ENCODE measurements at regions not wholly inside any gene's neighbourhood (a gene's known extent, or its start where the extent isn't known, plus 50 kb on each side); places are given as distances from the start of the nearest gene placed in this dataset.

- DNase-seq (ENCODE audit: low read depth in 2 of 2), result no peak
These were observed 1073.3 kb upstream of the CDH2 start for GRCh38 chr18:29250259-29250658.

DNA sequence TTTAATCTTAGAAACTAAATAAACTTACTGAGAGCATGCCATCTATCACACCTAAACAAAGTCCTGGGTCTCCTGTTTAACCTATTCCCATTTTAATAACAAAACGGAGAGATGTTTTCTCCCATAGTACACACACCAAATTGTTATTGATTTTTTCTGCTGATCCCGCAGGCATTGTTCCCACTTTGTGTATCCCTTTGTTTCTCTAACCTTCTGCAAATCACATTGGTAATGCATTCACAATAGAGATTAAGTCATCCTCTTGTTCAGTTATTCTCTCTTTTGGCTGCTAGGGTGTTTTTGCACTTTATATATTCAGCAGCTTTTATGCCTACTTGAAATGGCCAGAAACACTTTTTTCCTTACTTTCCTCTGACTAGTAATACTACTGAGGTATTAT, 1071.9 kb upstream of the CDH2 start:
- DNase-seq (ENCODE audit: low read depth in 2 of 2), result no peak

DNA sequence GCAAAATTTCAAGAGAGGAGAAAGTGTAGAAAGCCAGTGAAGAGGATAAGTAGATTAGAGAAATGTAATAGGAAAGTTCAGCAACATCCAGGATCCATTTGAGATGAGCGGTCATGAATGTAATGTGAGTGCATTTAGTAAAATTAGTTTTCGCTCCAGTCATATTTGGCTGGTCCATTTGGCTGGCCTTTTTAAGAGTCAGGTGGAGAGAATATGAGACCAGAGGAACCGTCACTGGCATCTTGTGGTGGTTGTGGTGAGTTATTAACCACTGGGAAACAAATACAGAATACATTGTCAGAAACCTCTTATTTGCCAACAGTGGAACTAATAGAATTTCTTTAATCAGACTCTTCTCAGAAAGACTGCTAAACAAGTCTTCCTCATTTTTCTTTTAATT, 1064.3 kb upstream of the CDH2 start:
- no peak for DNase-seq (ENCODE audit: low read depth in 2 of 2)

GRCh38 chr18:29234751-29235150, 1057.8 kb upstream of the CDH2 start:
- DNase-seq (ENCODE audit: low read depth in 2 of 2), result no peak

DNA sequence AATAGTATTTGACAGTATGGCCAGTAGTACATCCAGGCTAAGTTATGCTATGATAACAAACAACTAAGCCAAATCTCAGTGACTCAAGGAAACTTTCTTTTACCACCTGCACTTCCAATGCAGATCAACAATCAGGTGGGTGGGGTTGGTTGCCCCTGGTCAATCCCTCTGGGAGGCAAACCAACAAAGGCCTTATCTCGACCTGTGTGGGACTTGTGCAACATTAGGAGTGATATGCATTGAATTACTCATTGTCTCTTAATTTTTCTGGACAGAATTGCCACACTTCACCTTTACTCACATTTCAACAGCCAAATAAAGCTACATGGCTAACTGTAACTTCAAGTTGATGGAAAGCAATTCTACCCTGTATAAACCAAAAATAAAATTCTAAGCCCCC, 1049.3 kb upstream of the CDH2 start:
- no peak for DNase-seq (ENCODE audit: low read depth in 2 of 2)

GRCh38 chr18:29225351-29225750, 1048.4 kb upstream of the CDH2 start:
- no peak for DNase-seq (ENCODE audit: low read depth in 2 of 2)

- DNase-seq (ENCODE audit: low read depth in 2 of 2), result peak; percentile 20 to 26
These were observed 1041.2 kb upstream of the CDH2 start for GRCh38 chr18:29218091-29218490.

DNA sequence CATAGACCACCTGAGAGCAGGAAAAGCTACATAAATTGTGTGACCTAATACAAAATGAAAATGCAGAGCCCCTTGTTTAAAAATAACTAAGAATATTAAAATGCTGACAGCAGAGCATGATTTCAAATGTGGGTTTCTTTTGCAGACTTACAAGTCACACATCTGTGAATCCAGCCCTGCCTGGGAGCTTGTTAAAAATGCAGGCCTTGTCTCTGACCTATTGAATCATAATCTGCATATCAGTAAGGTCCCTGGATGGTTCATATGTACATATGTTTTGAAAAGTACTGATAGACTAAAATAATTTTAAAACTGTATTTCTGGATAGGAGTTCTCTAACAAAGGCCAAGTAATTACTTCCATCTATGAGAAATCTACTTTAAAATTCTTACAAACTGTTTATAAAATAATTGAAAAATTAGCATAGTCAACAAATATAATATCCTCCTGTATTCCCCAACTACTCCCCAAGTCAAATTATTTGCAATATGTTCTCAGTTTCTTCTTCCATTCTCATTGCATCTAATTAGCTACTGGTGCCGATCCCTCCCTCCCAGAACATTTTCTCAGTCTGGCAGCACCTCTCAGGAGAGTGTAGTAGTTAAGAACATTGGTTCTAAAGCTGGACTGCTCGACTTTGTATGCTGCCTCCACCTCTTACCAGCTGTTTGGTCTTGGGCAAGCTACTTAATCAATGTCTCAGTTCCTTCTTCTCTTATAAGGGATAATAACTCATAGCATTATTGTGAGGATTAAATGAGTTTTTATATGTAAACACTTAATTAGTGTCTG, 1040.4 kb upstream of the CDH2 start:
- DNase-seq (ENCODE audit: low read depth in 2 of 2), result no peak

DNA sequence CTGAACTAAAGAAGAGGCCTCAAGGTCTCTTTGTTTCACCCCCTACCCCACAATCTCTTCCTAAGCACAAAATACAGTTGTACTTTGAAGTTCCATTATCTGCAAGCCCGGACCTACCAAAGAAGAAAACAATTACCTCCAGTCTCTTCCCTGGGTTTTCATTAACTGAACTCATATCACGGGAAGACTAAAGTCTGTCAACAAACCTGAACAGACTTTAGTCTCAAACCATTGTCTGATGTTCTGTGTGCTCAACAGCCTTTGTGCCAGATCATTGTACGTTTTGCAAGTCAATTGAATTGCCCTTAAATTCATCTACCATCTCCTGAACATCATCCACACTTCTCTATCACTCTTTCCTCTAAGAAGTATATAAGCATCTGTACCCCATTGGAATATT, 1021.9 kb upstream of the CDH2 start:
- DNase-seq (ENCODE audit: low read depth in 2 of 2), result no peak

DNA sequence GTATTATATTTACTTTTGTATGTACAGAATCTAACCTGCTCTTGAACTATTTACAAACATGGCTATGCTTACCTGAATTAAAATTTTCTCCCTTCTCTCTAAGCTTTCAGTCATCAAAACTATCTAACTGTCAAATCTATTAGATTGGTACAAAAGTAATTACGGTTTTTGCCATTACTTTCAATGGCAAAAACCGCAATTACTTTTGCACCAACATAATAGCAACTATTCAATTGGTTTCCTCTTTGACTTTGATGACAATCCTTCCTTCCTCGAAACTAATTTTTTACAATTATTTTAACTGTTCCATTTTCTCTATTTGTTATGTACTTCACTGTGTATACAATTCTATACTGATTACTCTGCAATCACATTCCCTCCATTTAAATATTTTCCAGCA, 1019.4 kb upstream of the CDH2 start:
- DNase-seq (ENCODE audit: low read depth in 2 of 2), result no peak

- DNase-seq (ENCODE audit: low read depth in 2 of 2), result no peak
These were observed 1014.3 kb upstream of the CDH2 start for GRCh38 chr18:29191263-29191662.

- no peak for DNase-seq (ENCODE audit: low read depth in 2 of 2)
These were observed 1011.8 kb upstream of the CDH2 start for GRCh38 chr18:29188760-29189159.

DNA sequence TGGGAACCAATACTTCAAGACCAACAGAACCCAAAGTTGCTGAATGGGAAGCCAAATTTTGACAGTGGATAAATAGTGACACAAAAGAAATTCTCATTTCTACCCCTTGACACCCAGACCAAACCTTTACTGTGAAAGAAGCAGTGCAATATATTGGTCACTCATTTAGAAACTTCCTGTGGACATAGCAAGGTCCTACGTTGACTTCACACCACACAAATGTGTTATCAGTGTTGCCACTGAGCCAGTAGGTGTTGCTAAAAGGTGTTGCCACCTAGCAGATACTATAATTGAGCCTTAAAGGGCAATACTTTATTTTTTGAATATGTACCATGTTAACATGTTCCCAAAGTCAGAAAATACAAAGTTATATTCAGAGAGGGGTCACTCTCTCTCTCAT, 1008.9 kb upstream of the CDH2 start:
- DNase-seq (ENCODE audit: low read depth in 2 of 2), result no peak

- no peak for DNase-seq (ENCODE audit: low read depth in 2 of 2)
These were observed 1007.7 kb upstream of the CDH2 start for GRCh38 chr18:29184654-29185053.

DNA sequence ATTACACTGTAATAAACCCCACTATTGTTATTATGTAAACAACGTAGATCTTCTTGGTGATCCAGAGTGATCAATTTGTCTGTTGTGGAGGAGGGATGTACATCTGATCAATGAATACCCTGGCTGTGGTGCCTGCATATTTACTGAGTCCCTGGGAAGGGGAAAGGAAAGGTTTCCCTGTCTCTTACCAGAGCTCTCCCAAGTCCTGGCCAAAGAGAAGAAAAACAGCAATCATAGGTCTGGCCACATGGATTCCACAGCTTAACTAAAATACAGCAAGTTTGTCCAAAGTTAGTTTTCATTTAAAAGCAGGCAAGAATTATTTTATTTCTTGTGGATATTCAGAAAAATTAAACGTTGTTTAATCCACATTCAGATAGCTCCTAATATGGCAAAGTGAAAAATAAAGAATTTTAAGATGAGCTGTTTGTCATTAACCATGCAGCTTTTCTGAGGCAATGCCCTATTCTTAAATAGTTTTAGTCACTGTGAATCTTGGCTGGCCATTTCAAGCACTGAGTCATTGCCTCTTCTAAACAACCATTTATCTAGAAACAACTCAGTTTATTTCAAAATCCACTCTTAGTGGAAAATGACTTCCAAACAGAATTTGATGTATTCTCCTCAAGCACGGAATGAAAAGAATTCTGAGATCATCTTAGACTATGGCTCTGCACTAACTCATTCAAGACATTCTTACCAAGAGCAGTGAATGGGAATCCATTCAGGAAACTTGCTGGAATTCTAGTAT, 1004.4 kb upstream of the CDH2 start:
- DNase-seq (ENCODE audit: low read depth in 2 of 2), result peak; percentile 92 to 95

- no peak for DNase-seq (ENCODE audit: low read depth in 2 of 2)
These were observed 999.8 kb upstream of the CDH2 start for GRCh38 chr18:29176681-29177080.

- no peak for DNase-seq (ENCODE audit: low read depth in 2 of 2)
These were observed 998.0 kb upstream of the CDH2 start for GRCh38 chr18:29174891-29175290.

GRCh38 chr18:29172756-29173067, 995.8 kb upstream of the CDH2 start:
- no peak for DNase-seq (ENCODE audit: low read depth in 2 of 2)

GRCh38 chr18:29171892-29172755, 995.2 kb upstream of the CDH2 start:
- peak; percentile 36 to 45 for DNase-seq (ENCODE audit: low read depth in 2 of 2)

- no peak for DNase-seq (ENCODE audit: low read depth in 2 of 2)
These were observed 992.7 kb upstream of the CDH2 start for GRCh38 chr18:29169599-29169998.

GRCh38 chr18:29164993-29165599, 988.2 kb upstream of the CDH2 start:
- DNase-seq (ENCODE audit: low read depth in 2 of 2), result peak; percentile 87 to 88
